ENCODE measurements at regions not wholly inside any gene's neighbourhood (a gene's known extent, or its start where the extent isn't known, plus 50 kb on each side); places are given as distances from the start of the nearest gene placed in this dataset.

DNA sequence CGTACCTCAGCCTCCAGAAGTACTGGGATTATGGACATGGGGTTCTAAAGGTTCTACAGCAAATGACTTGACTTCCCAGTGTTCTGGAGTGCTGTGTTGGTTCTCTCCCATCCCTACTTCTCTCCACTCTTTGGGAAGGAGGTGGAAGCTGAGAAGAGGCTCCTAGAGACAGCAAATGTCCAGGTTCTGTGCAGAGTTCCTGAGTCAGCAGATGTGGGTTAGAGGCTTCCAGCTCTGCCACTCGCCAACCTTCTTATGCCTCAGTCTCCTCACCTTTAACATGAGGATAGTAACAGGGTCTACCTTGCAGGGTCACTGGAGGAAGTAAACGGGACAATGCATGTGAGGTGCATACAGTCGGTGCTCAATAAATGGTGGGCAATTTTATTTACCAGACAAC is 80.5 kb upstream of the VSTM2B start:
- TF ChIP-seq CTCF (optimal IDR thresholded peaks at IDR 0.05 in 1 of 3, IDR thresholded peaks at IDR 0.05 in 1 of 3, conservative IDR thresholded peaks at IDR 0.05 in 1 of 3; ENCODE audit: extremely low read depth in 1 of 3, insufficient read depth in 2 of 3, low read length in 3 of 3) (no peak), EZH2 (IDR thresholded peaks at IDR 0.05; ENCODE audit: low read length) (no peak)

All from keratinocyte (primary cell).